ENCODE measurements at regions not wholly inside any gene's neighbourhood (a gene's known extent, or its start where the extent isn't known, plus 50 kb on each side); places are given as distances from the start of the nearest gene placed in this dataset.

DNA sequence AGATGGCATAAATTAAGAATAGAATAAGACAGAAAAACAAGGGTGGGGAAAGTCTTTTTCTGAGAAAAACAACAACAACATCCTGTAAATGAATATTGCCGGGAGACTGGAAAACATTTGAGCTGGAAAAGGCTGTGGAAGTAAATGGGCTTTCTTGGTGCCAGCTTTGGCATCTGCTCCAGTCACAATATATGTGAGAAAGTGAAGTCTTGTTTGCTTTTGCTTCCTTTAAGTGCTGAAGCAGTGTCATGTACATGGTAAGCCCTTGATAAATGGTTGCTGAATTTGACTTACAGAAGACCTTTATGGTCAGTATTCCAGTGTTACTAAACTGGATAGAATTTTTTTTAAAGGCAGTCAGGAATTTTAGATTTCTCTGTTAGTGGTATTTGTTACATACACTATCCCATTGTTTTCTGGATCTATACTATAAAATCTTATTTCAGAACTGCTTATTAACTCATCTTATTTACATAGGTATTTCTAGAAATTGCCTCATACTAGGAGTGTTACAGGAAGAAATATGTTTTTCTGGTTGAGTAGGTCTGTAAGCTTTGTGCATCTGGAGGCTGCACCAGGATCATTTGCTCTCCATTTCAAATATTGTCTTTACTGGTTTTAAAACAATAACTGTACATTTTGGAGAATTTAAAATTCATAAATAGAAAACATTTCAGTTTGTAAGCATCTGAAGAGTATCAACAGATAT, 201.7 kb upstream of the FOXP2 start:
- Histone ChIP-seq H3K79me2 (ENCODE audit: low read length) (no peaks in the 10 kb centered on the region), H3K36me3 (ENCODE audit: low read depth, low read length) (no peaks in the 10 kb centered on the region), H3K9me2 (replicated peaks; ENCODE audit: low read length) (no peaks in the 10 kb centered on the region), H4K20me1 (ENCODE audit: low read length) (no peaks in the 10 kb centered on the region), H3K27ac (ENCODE audit: low read length) (no peak overlapping the region), H3F3A (ENCODE audit: low read length, unreplicated experiment) (no peaks in the 10 kb centered on the region), H3K27me3 (ENCODE audit: low read length) (peaks cover 26% of the 10 kb centered on the region), H3K9me3 (ENCODE audit: low read length) (no peaks in the 10 kb centered on the region), H3K4me3 (ENCODE audit: low read length) (no peak overlapping the region), H3K4me2 (ENCODE audit: low read length) (no peak overlapping the region), H3K4me1 (ENCODE audit: insufficient read depth, low read length) (no peaks in the 10 kb centered on the region), H2AFZ (ENCODE audit: low read length) (no peak overlapping the region), H3K9ac (ENCODE audit: low read length) (no peak overlapping the region)
- POLR2A ChIA-PET (ENCODE audit: unreplicated experiment), result interaction anchor here (0.6 kb wide), 1 partner anchor 340 kb away, joined by 3 read pairs; no protein-coding TSS in a partner anchor
- DNase-seq (no peak), ATAC-seq (no peak)
- CTCF ChIA-PET, result no interaction called here
- intact Hi-C loops (cut with micrococcal nuclease), result no loop called here
- BruUV-seq (replicated peaks), result no TSS peak
- TF ChIP-seq EZH2phosphoT487 (IDR thresholded peaks at IDR 0.05; ENCODE audit: borderline replicate concordance, low read length) (no peak), EZH2 (IDR thresholded peaks at IDR 0.05; ENCODE audit: low read length, unreplicated experiment) (no peak)
- TF ChIP-seq, protein P1, sequence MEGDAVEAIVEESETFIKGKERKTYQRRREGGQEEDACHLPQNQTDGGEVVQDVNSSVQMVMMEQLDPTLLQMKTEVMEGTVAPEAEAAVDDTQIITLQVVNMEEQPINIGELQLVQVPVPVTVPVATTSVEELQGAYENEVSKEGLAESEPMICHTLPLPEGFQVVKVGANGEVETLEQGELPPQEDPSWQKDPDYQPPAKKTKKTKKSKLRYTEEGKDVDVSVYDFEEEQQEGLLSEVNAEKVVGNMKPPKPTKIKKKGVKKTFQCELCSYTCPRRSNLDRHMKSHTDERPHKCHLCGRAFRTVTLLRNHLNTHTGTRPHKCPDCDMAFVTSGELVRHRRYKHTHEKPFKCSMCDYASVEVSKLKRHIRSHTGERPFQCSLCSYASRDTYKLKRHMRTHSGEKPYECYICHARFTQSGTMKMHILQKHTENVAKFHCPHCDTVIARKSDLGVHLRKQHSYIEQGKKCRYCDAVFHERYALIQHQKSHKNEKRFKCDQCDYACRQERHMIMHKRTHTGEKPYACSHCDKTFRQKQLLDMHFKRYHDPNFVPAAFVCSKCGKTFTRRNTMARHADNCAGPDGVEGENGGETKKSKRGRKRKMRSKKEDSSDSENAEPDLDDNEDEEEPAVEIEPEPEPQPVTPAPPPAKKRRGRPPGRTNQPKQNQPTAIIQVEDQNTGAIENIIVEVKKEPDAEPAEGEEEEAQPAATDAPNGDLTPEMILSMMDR (conservative IDR thresholded peaks at IDR 0.05; ENCODE audit: low read depth, low read length), result no peak

DNA sequence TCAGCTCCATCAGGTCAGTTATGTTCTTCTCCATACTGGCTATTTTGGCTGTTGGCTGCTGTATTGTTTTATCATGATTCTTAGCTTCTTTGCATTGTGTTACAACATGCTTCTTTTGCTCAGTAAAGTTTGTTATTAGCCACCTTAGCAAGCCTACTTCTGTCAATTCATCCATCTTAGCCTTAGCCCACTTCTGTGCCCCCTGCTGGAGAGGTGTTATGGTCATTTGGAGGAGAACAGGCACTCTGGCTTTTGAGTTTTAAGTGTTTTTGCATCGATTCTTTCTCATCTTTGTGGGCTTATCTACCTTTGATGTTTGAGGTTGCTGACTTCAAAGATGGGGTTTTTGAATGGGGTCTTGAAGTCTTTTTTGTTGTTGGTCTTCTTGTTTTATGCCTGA, 204.6 kb upstream of the FOXP2 start:
- Histone ChIP-seq H2AFZ (ENCODE audit: low read length) (no peak overlapping the region), H3F3A (ENCODE audit: low read length, unreplicated experiment) (no peaks in the 10 kb centered on the region), H3K4me2 (ENCODE audit: low read length) (no peak overlapping the region), H3K9ac (ENCODE audit: low read length) (no peak overlapping the region), H3K4me1 (ENCODE audit: insufficient read depth, low read length) (no peaks in the 10 kb centered on the region), H3K79me2 (ENCODE audit: low read length) (no peaks in the 10 kb centered on the region), H3K27ac (ENCODE audit: low read length) (no peak overlapping the region), H3K9me2 (replicated peaks; ENCODE audit: low read length) (no peaks in the 10 kb centered on the region), H3K27me3 (ENCODE audit: low read length) (peaks cover 26% of the 10 kb centered on the region), H3K9me3 (ENCODE audit: low read length) (no peaks in the 10 kb centered on the region), H4K20me1 (ENCODE audit: low read length) (no peaks in the 10 kb centered on the region), H3K36me3 (ENCODE audit: low read depth, low read length) (no peaks in the 10 kb centered on the region), H3K4me3 (ENCODE audit: low read length) (no peak overlapping the region)
- ChIA-PET POLR2A (ENCODE audit: unreplicated experiment) (no interaction called here), CTCF (no interaction called here)
- BruUV-seq (replicated peaks), result no TSS peak
- TF ChIP-seq, protein P1 (conservative IDR thresholded peaks at IDR 0.05; ENCODE audit: low read depth, low read length), result no peak
- TF ChIP-seq EZH2phosphoT487 (IDR thresholded peaks at IDR 0.05; ENCODE audit: borderline replicate concordance, low read length) (no peak), EZH2 (IDR thresholded peaks at IDR 0.05; ENCODE audit: low read length, unreplicated experiment) (no peak)
- ATAC-seq (no peak), DNase-seq (no peak)
- intact Hi-C loops (cut with micrococcal nuclease), result no loop called here

DNA sequence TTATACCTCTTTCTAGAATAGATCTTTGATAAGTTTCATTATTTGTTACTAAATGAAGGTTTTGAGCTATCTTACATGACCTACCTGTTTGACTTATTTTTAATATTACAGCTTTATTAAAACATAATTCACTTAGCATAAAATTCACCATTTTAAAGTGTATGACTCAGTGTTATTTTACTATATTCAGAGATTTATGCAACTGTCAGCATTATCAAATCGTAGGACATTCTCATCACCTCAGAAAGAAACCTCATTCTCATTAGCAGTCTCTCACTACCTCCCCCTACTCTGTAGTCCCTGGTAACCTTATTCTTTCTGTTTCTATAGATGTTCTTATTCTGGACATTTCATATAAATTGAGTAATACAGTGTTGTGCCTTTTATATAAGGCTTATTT, 207.9 kb upstream of the FOXP2 start:
- peaks cover 32% of the 10 kb centered on the region for H3K27me3 ChIP-seq (ENCODE audit: low read length)
- H3K4me1 ChIP-seq (ENCODE audit: insufficient read depth, low read length), result no peaks in the 10 kb centered on the region
- no peak overlapping the region for H3K9ac ChIP-seq (ENCODE audit: low read length)
- no peak for TF ChIP-seq EZH2phosphoT487 (IDR thresholded peaks at IDR 0.05; ENCODE audit: borderline replicate concordance, low read length)
- H3K36me3 ChIP-seq (ENCODE audit: low read depth, low read length), result no peaks in the 10 kb centered on the region
- no peaks in the 10 kb centered on the region for H3F3A ChIP-seq (ENCODE audit: low read length, unreplicated experiment)
- no peaks in the 10 kb centered on the region for H3K9me2 ChIP-seq (replicated peaks; ENCODE audit: low read length)
- ChIA-PET CTCF (no interaction called here), POLR2A (ENCODE audit: unreplicated experiment) (no interaction called here)
- ATAC-seq, result no peak
- no peaks in the 10 kb centered on the region for H4K20me1 ChIP-seq (ENCODE audit: low read length)
- no peak overlapping the region for H3K4me2 ChIP-seq (ENCODE audit: low read length)
- intact Hi-C loops (cut with micrococcal nuclease), result no loop called here
- no TSS peak for BruUV-seq (replicated peaks)
- no peaks in the 10 kb centered on the region for H3K79me2 ChIP-seq (ENCODE audit: low read length)
- no peak overlapping the region for H2AFZ ChIP-seq (ENCODE audit: low read length)
- DNase-seq, result no peak
- H3K4me3 ChIP-seq (ENCODE audit: low read length), result no peak overlapping the region
- no peaks in the 10 kb centered on the region for H3K9me3 ChIP-seq (ENCODE audit: low read length)
- no peak overlapping the region for H3K27ac ChIP-seq (ENCODE audit: low read length)
